Activated T-cell treated with anti-CD3 and anti-CD28 coated beads, Interleukin-2, amount 50 U/mL, for 24 hours (primary cell): ENCODE measurements at regions not wholly inside any gene's neighbourhood (a gene's known extent, or its start where the extent isn't known, plus 50 kb on each side); places are given as distances from the start of the nearest gene placed in this dataset.

ENCODE experiments used
- DNase-seq: peaks from one replicate; pipeline ENCODE4 v3.0.0-alpha.2; 2020
- H3K27ac Mint-ChIP-seq: 2 replicates; pipeline ENCODE4 v1.8.0; 2020; ENCODE audit warnings: mild to moderate bottlenecking, mixed read lengths
- H3K27me3 Mint-ChIP-seq: 2 replicates; pipeline ENCODE4 v1.8.0; 2020; ENCODE audit warnings: mixed read lengths
- H3K36me3 Mint-ChIP-seq: 2 replicates; pipeline ENCODE4 v1.8.0; 2020; ENCODE audit warnings: low read depth, mixed read lengths
- H3K4me1 Mint-ChIP-seq: 2 replicates; pipeline ENCODE4 v1.8.0; 2020; ENCODE audit warnings: low read depth, mixed read lengths
- H3K4me3 Mint-ChIP-seq: 2 replicates; pipeline ENCODE4 v1.8.0; 2020; ENCODE audit warnings: mild to moderate bottlenecking, moderate library complexity, mixed read lengths
- H3K9me3 Mint-ChIP-seq: 2 replicates; pipeline ENCODE4 v1.8.0; 2020; ENCODE audit warnings: mixed read lengths

- Mint-ChIP-seq H3K36me3 (no peaks in the 10 kb centered on the region), H3K9me3 (no peaks in the 10 kb centered on the region), H3K4me1 (peaks cover 8% of the 10 kb centered on the region), H3K27me3 (no peaks in the 10 kb centered on the region), H3K27ac (no peak overlapping the region), H3K4me3 (no peak overlapping the region)
- DNase-seq, result no peak
Measured at GRCh38 chr4:42719257-42719656, 62.4 kb upstream of the ATP8A1 start.

GRCh38 chr4:42718336-42718735, 61.4 kb upstream of the ATP8A1 start:
- Mint-ChIP-seq H3K36me3 (no peaks in the 10 kb centered on the region), H3K4me3 (no peak overlapping the region), H3K27ac (no peak overlapping the region), H3K9me3 (no peaks in the 10 kb centered on the region), H3K4me1 (peaks cover 8% of the 10 kb centered on the region), H3K27me3 (no peaks in the 10 kb centered on the region)
- DNase-seq, result no peak

GRCh38 chr4:42716996-42717395, 60.1 kb upstream of the ATP8A1 start:
- no peak for DNase-seq
- no peaks in the 10 kb centered on the region for H3K9me3 Mint-ChIP-seq
- H3K36me3 Mint-ChIP-seq, result no peaks in the 10 kb centered on the region
- peaks cover 8% of the 10 kb centered on the region for H3K4me1 Mint-ChIP-seq
- no peak overlapping the region for H3K4me3 Mint-ChIP-seq
- H3K27me3 Mint-ChIP-seq, result no peaks in the 10 kb centered on the region
- no peak overlapping the region for H3K27ac Mint-ChIP-seq

- H3K4me3 Mint-ChIP-seq, result no peak overlapping the region
- H3K27ac Mint-ChIP-seq, result no peak overlapping the region
- no peak for DNase-seq
- no peaks in the 10 kb centered on the region for H3K9me3 Mint-ChIP-seq
- H3K27me3 Mint-ChIP-seq, result no peaks in the 10 kb centered on the region
- peaks cover 8% of the 10 kb centered on the region for H3K4me1 Mint-ChIP-seq
- H3K36me3 Mint-ChIP-seq, result no peaks in the 10 kb centered on the region
Measured at GRCh38 chr4:42715807-42716482, 59.0 kb upstream of the ATP8A1 start.

- peaks cover 4% of the 10 kb centered on the region for H3K4me1 Mint-ChIP-seq
- DNase-seq, result no peak
- no peak overlapping the region for H3K4me3 Mint-ChIP-seq
- no peaks in the 10 kb centered on the region for H3K9me3 Mint-ChIP-seq
- H3K36me3 Mint-ChIP-seq, result no peaks in the 10 kb centered on the region
- no peak overlapping the region for H3K27ac Mint-ChIP-seq
- H3K27me3 Mint-ChIP-seq, result peaks cover 6% of the 10 kb centered on the region
Measured at GRCh38 chr4:42713391-42713790, 56.5 kb upstream of the ATP8A1 start.

GRCh38 chr4:42712854-42713253, 55.9 kb upstream of the ATP8A1 start:
- no peak for DNase-seq
- H3K27me3 Mint-ChIP-seq, result peaks cover 6% of the 10 kb centered on the region
- H3K4me3 Mint-ChIP-seq, result no peak overlapping the region
- H3K27ac Mint-ChIP-seq, result no peak overlapping the region
- H3K4me1 Mint-ChIP-seq, result peaks cover 4% of the 10 kb centered on the region
- H3K36me3 Mint-ChIP-seq, result no peaks in the 10 kb centered on the region
- no peaks in the 10 kb centered on the region for H3K9me3 Mint-ChIP-seq

- Mint-ChIP-seq H3K4me1 (no peaks in the 10 kb centered on the region), H3K27me3 (peaks cover 6% of the 10 kb centered on the region), H3K4me3 (no peak overlapping the region), H3K36me3 (no peaks in the 10 kb centered on the region), H3K27ac (no peak overlapping the region), H3K9me3 (no peaks in the 10 kb centered on the region)
- no peak for DNase-seq
Measured at GRCh38 chr4:42711496-42711895, 54.6 kb upstream of the ATP8A1 start.

- H3K9me3 Mint-ChIP-seq, result no peaks in the 10 kb centered on the region
- peaks cover 6% of the 10 kb centered on the region for H3K27me3 Mint-ChIP-seq
- no peak overlapping the region for H3K4me3 Mint-ChIP-seq
- no peak overlapping the region for H3K27ac Mint-ChIP-seq
- no peaks in the 10 kb centered on the region for H3K36me3 Mint-ChIP-seq
- no peak for DNase-seq
- H3K4me1 Mint-ChIP-seq, result no peaks in the 10 kb centered on the region
Measured at GRCh38 chr4:42710761-42711160, 53.9 kb upstream of the ATP8A1 start.

- no peak overlapping the region for H3K4me3 Mint-ChIP-seq
- no peaks in the 10 kb centered on the region for H3K9me3 Mint-ChIP-seq
Measured at GRCh38 chr4:42710329-42710728, 53.4 kb upstream of the ATP8A1 start.

GRCh38 chr4:42709392-42710065, 52.6 kb upstream of the ATP8A1 start:
- Mint-ChIP-seq H3K36me3 (no peaks in the 10 kb centered on the region), H3K27ac (no peak overlapping the region), H3K4me3 (no peak overlapping the region), H3K27me3 (peaks cover 6% of the 10 kb centered on the region), H3K9me3 (no peaks in the 10 kb centered on the region), H3K4me1 (no peaks in the 10 kb centered on the region)
- DNase-seq, result no peak

More at GRCh38 chr4:42710329-42710728, 53.4 kb upstream of the ATP8A1 start:
- Mint-ChIP-seq H3K27me3 (peaks cover 6% of the 10 kb centered on the region), H3K27ac (no peak overlapping the region), H3K4me1 (no peaks in the 10 kb centered on the region), H3K36me3 (no peaks in the 10 kb centered on the region)
- DNase-seq, result no peak

- no peak overlapping the region for H3K27ac Mint-ChIP-seq
- peaks cover 6% of the 10 kb centered on the region for H3K27me3 Mint-ChIP-seq
- no peak overlapping the region for H3K4me3 Mint-ChIP-seq
- H3K9me3 Mint-ChIP-seq, result no peaks in the 10 kb centered on the region
- no peak for DNase-seq
- no peaks in the 10 kb centered on the region for H3K4me1 Mint-ChIP-seq
- H3K36me3 Mint-ChIP-seq, result no peaks in the 10 kb centered on the region
Measured at GRCh38 chr4:42708625-42709024, 51.7 kb upstream of the ATP8A1 start.
